DMS53 treated with DMSO at 0.1 percent for 48 hours (cell line): ENCODE measurements at regions not wholly inside any gene's neighbourhood (a gene's known extent, or its start where the extent isn't known, plus 50 kb on each side); places are given as distances from the start of the nearest gene placed in this dataset.
"Not testable (repeated sequence)": the region's sequence is repeated elsewhere in the genome, so short reads cannot be mapped to it uniquely, and the experiment has no call there.

Experiments
- DNase-seq: peaks from one replicate; lab custom pipeline; 2025; ENCODE audit not compliant: unreplicated experiment; lab: John Stamatoyannopoulos, UW

DNA sequence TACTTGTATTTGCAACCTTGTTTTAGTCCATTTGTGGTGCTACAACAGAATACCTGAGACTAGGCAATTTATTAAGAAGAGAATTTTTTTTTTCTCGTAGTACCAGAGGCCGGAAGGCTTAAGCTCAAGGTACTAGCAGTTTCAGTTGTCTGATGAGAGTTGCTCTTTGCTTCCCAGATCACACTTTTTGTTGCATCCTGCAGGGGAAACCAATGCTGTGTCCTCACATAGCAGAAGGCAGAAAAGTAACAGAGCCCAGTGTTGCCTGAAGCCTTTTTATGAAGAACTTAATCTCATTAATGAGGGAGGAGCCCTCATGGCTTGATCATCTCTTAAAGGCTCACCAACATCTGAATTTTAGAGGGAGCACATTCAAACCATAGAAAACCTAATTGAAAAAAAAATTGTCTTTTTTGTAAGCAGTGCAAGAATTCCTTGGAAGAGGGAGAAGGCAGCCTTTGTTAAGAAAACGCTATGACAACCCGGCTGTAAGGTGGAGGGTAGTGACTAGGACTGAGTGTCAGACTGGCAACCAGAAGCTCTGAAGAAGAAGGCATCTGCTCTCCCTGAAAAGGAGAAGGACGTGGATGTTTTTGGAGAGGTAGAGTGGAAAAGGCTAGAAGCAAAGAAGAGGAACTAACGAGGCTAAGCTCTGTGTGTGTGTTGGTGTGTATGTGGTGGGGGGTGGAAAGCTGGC, 1245.3 kb downstream of the ROBO2 start:
- DNase-seq: no peak

DNA sequence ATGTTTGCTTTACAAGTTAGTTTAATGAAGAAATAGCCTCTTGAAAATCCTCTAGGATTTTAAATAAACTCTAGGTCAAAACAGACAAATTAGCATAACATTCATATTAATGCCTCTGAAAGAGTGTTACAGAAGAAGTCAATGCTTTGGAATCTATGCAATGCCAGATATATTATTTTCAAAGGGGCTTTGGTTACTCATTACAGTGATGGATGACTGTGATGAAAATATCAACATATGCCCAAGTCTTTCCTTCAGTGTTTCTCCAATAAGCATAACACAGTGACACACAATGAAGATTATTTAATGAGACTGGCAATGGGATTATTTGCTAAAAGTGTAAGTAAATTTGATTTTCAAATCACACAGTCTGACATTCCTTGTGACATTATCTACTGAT, 1247.2 kb downstream of the ROBO2 start:
- DNase-seq: no peak

DNA sequence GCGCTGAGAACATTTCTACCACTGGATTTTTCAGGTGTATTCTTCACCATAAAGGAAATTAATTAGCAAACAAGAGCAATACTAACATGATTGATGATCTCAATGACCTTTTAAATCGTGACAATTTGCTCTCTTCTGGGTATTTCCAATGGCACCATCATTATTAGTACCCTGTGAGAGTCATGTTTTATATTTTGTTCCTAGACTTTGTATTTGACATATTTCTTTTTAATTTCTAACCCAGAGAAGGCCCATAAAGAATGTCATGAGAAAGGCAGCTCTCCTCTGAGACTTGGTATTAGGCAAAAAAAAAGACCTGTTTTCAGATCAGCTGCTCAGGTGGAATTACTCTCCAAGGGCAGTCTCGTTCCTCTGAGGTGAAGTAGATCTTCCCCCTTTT, 1253.4 kb downstream of the ROBO2 start:
- DNase-seq: no peak

DNA sequence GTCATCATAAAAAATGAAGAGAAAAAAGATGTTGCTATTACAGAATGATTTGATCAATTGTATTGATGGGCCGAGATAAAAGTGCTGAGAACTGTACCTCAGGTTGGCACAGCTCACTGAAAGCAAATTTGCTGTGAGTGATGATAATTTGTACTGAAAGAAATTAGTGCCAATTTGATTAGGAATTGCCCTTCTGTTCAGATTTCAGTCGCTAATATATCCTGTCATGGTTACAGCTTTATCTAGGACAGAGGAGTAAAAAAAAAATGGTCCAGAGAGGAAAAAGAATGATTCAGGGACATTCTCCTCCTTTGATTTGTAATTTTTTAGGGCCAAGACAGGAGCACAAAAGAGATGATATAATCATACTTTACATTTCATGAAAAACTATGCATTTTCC, 1264.2 kb downstream of the ROBO2 start:
- DNase-seq: no peak

DNA sequence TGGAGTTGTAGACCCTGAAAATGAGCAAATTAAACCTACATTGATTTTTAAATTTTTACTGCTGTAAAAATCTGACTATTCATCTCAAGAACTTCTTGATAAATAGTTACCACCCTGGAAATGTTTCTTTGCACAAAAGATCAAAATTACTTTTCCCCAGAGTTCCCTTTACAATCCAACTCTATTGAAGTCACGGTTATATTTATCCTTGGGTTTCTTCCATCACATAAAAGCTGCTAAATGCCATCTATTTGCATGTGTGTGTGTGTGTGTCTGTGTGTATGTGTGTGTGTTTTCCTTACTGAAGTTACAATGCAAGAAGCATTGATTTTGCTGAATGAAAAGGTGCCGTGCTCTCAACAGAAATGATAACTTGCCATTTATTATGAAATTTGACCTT, 1273.0 kb downstream of the ROBO2 start:
- DNase-seq: no peak

GRCh38 chr3:78313332-78313731, 1273.4 kb downstream of the ROBO2 start:
- DNase-seq: no peak

GRCh38 chr3:78314327-78314726, 1274.4 kb downstream of the ROBO2 start:
- no peak for DNase-seq

- no peak for DNase-seq
Observed at GRCh38 chr3:78317774-78318173, 1277.9 kb downstream of the ROBO2 start.

GRCh38 chr3:78322780-78323179, 1282.9 kb downstream of the ROBO2 start:
- DNase-seq: no peak

DNA sequence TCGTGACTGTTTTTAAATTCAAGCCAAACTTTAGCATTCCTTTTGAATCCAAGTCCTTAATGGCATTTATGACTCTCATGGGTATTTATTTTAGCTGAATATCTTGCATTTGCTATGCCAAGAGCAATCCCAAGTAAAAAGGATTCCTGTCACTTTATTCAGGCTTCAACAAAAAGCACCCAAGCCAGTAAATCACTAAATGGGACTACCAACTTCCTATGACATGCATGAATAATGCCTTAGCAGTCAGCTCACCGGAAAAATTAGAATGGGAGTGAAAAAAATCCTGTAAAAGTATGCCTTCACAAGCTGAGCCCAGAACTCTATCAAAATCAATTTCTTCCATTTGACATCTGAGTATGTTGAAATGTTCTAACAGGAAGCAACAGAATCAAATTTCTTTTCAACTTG, 1297.9 kb downstream of the ROBO2 start:
- DNase-seq: no peak

DNA sequence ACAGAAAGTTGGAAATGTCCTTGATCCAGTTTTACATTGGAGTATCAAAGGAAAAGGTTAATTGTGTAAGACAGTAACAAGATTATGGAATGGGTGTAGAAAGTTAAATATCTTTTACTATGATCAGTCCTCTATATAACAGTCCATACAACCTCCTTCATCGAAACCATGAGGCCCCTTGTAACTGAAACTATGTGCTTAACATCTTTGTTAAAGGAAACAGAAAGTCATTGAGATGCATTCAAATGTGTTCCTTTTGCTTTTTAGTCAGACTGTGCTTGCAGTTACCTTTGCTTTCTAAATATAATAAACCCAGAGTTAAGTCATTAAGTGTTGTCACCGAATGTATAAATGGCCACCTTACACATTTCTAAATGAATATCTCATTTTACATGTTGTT, 1298.5 kb downstream of the ROBO2 start:
- DNase-seq: no peak

DNA sequence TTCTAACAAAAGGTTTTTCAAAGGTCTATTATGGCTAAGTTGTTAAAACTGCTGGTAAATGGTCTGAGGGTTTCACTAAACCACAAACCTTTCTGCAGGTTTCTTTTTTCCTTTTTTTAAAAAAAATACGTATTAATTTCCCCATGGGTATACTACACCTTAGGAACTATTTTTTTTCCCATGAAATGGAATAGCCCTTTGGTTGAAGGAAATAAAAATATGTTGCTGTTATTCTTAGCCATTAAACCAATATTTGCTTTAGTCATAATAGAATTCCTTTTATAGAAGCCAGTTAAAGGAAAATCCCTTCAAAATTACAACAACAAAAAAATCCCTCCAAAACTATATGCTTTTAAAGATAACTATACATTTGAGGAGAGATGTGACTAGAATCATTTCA, 1303.3 kb downstream of the ROBO2 start:
- no peak for DNase-seq

DNA sequence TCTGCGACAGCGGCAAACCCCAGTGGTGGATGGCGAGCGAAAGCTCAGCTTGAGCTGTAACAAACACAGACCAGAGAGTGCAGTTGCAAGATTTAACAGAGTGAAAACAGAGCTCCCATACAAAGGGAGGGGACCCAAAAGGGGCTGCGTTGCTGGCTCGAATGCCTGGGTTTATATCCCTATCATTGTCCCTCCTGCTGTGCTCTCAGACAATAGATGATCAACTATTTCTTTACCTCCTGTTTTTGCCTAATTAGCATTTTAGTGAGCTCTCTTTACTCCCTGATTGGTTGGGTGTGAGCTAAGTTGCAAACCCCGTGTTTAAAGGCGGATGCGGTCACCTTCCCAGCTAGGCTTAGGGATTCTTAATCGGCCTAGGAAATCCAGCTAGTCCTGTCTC, 1304.4 kb downstream of the ROBO2 start:
- not testable (repeated sequence) for DNase-seq

DNA sequence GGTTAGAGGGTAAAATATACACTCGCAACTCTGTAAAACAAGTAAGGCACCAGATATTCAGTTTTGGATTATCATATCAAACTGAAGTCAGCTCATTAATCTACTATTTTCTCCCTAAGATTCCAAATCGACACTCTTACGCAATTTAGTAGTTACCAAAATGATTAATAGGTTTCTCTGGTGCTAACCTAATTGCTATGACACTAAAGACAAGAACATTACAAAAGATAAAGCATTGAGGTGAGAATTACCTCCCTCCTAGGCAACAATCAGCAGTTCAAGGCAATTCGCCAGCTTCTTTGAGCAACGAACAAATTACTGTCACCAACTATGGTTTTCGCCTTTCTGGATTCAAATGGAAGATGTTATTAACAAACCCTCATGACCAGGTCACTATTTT, 1305.0 kb downstream of the ROBO2 start:
- DNase-seq: no peak

DNA sequence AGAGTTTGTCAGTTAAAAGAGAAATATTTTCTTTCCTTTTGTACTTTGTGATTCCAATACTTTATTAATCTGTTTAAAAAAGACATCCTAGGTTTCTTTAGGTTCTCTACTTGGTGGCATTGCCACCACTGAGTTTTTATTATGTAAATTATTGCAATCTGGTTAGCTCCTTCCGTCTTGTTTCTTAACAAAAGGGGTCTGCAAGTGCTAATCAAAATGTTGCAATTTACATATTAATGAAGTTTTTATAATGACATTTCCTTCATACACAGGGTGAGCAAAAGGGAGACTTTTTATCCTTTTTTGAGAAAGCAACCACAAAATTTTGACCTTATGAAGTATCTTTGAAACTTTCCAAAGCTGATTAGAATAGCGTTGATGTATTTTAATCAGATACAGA, 1307.3 kb downstream of the ROBO2 start:
- DNase-seq: no peak

- no peak for DNase-seq
Observed at GRCh38 chr3:78348664-78349063, 1308.8 kb downstream of the ROBO2 start.

DNA sequence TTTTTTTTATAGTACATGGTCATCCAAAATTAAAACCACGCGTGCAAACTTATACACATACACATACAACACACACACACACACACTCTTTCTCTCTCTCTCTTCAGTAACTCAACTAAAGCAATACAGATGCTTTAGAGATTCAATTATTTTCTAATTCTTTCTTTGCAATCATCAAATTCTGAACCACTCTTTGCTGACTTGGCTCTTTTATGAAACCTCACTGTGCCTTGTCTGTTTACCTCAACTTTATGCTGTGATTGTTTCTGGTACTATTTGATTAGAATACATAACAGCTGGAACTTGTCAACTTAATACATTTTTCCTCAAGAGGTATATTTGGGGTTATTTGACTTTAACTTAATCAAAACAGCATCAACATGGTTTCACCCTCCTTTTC, 1309.7 kb downstream of the ROBO2 start:
- DNase-seq: no peak

DNA sequence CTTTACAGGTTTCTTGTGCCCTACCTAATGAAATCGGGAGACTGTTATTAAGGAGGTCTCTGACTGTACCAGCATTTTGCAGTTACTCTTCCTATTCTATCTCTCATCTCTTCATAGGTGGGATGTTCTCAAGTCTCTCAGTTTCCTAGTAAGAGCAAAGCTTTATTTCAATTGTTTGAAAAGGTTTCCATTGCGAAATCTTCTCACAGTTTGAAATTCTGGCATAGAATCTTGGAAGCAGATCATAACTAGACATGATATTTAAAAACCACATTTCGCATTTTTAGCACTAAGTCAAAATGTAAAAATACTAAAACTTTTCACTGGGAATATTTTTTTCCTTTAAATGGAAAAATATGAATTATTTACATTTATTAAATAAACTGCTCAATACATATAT, 1311.4 kb downstream of the ROBO2 start:
- DNase-seq: no peak

DNA sequence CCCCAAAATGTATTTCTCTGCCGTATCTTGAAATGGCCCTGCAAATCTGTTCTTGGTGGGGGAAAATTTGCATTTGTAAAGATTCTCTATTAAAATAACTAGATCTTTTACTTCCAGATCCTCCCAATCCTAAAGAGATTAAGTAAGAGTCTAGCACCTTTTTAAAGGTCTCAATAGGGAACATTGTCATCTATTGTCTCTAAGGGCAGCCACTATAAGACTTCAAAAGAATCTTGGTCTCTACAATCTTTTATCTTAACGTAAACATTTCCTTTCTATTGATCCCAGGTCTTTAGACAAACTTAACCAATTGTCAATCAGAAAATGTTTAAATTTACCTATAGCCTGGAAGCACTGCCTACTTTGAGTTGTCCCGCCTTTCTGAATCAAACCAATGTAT, 1313.3 kb downstream of the ROBO2 start:
- DNase-seq: no peak

GRCh38 chr3:78360849-78361248, 1321.0 kb downstream of the ROBO2 start:
- no peak for DNase-seq

GRCh38 chr3:78368636-78369345, 1328.9 kb downstream of the ROBO2 start:
- DNase-seq: no peak

DNA sequence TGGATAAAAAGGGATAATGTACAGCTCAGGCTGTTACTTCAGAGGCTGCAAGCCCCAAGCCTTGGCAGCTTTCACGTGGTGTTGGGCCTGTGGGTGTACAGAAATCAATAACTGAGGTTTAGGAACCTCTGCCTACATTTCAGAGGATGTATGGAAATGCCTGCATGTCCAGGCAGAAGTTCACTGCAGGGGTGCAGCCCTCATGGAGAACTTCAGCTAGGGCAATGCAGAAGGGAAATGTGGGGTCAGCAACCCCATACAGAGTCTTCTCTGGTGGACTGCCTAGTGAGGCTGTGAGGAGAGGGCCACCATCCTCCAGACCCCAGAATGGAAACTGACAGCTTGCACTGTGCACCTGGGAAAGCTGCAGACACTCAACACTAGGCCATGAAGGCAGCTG, 1350.3 kb downstream of the ROBO2 start:
- DNase-seq: no peak

DNA sequence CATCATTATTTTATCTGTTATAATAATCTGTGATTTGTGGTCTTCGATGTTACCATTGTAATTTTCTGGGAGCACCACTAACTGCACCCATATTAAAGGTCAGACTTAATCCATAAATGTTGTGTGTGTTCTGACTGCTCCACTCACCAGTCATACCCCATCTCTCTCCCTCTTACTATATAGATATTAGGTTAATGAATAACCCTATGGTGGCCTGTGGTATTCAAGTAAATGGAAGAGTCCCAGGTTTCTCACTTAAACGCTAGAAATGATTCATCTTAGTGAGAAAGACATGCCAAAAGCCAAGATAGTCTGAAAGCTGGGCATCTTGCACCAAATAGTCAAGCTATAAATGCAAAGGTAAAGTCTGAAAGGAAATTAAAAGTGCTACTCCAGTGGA, 1358.5 kb downstream of the ROBO2 start:
- DNase-seq: no peak
